SK-N-SH (cell line): ENCODE measurements at regions not wholly inside any gene's neighbourhood (a gene's known extent, or its start where the extent isn't known, plus 50 kb on each side); places are given as distances from the start of the nearest gene placed in this dataset.

ENCODE experiments used
- CTCF ChIA-PET: fragments of 300-600, 350-600 bp; formaldehyde crosslinking; extraction: SDS; loops from one replicate; lab custom pipeline; 2021; lab: Yijun Ruan, JAX
- POLR2A ChIA-PET: fragments of 350-600 bp; sonication (Branson Sonifier 250); formaldehyde crosslinking; extraction: SDS; loops from one replicate; lab custom pipeline; 2020; ENCODE audit warnings: antibody characterized with exemption, inconsistent platforms; lab: Yijun Ruan, JAX
- DNase-seq: peaks from one replicate; pipeline ENCODE4 v3.0.0; 2012
- H2AFZ ChIP-seq: fragments of 200-600 bp; sonication (generic); 2 replicates; pipeline ENCODE4 v1.8.1; 2016; ENCODE audit warnings: antibody characterized with exemption, mild to moderate bottlenecking, low read depth
- H3F3A ChIP-seq: fragments of 200-600 bp; sonication (generic); replicated peaks from 2 replicates; pipeline ENCODE3; 2016; ENCODE audit warnings: antibody characterized with exemption, mild to moderate bottlenecking; ENCODE audit not compliant: insufficient read depth
- H3K27ac ChIP-seq, 2 experiments: fragments of 200-500 bp in 1 of 2; fragments of 200-600 bp in 1 of 2; sonication (Bioruptor generic) in 1 of 2; sonication (generic), shearing (Covaris generic) in 1 of 2; 2 replicates each; pipeline versions ENCODE4 v1.5.1 to v1.6.1; 2014 to 2016; ENCODE audit warnings: low read depth in 2 of 2, inconsistent platforms in 1 of 2, low read length in 1 of 2, mild to moderate bottlenecking in 1 of 2, mixed read lengths in 1 of 2
- H3K27me3 ChIP-seq: fragments of 200-600 bp; sonication (generic), shearing (Covaris generic); 2 replicates; pipeline ENCODE4 v1.6.1; 2016; ENCODE audit warnings: mixed run types; ENCODE audit not compliant: insufficient read depth
- H3K36me3 ChIP-seq, 2 experiments: fragments of 200-500 bp in 1 of 2; fragments of 200-600 bp in 1 of 2; sonication (Bioruptor generic) in 1 of 2; sonication (generic) in 1 of 2; replicated peaks in 1 of 2; 2 replicates each; pipeline versions ENCODE3 to v1.5.1; 2014 to 2016; ENCODE audit warnings: low read length in 1 of 2, mild to moderate bottlenecking in 1 of 2; ENCODE audit not compliant: insufficient read depth in 2 of 2, control insufficient read depth in 1 of 2
- H3K4me1 ChIP-seq, 2 experiments: fragments of 200-500 bp in 1 of 2; fragments of 200-600 bp in 1 of 2; sonication (Bioruptor generic) in 1 of 2; sonication (generic), shearing (Covaris generic) in 1 of 2; 2 replicates each; pipeline versions ENCODE4 v1.5.1 to v1.6.1; 2014 to 2016; ENCODE audit warnings: low read depth in 1 of 2, low read length in 1 of 2, mixed run types in 1 of 2; ENCODE audit not compliant: insufficient read depth in 2 of 2, control insufficient read depth in 1 of 2
- H3K4me2 ChIP-seq: fragments of 200-600 bp; sonication (generic), shearing (Covaris generic); 2 replicates; pipeline ENCODE4 v1.6.1; 2017; ENCODE audit warnings: mixed run types
- H3K4me3 ChIP-seq, 2 experiments: fragments of 200-500 bp in 1 of 2; fragments of 200-600 bp in 1 of 2; sonication (Bioruptor generic) in 1 of 2; sonication (generic), shearing (Covaris generic) in 1 of 2; 2 replicates each; pipeline versions ENCODE4 v1.5.1 to v1.8.1; 2014 to 2016; ENCODE audit warnings: low read depth in 2 of 2, inconsistent platforms in 1 of 2, low read length in 1 of 2, mild to moderate bottlenecking in 1 of 2, mixed read lengths in 1 of 2, moderate library complexity in 1 of 2
- H3K79me2 ChIP-seq: fragments of 200-600 bp; sonication (generic); 2 replicates; pipeline ENCODE4 v1.8.1; 2017; ENCODE audit warnings: mild to moderate bottlenecking; ENCODE audit not compliant: insufficient read depth
- H3K9ac ChIP-seq: fragments of 200-600 bp; sonication (generic); 2 replicates; pipeline ENCODE4 v1.6.1; 2017; ENCODE audit warnings: mixed run types
- H3K9me2 ChIP-seq: fragments of 200-600 bp; sonication (generic); 2 replicates; pipeline ENCODE4 v1.6.1; 2017; ENCODE audit warnings: mixed run types
- H3K9me3 ChIP-seq: fragments of 200-600 bp; sonication (generic); 2 replicates; pipeline ENCODE4 v1.6.1; 2017; ENCODE audit warnings: mixed run types, mild to moderate bottlenecking, moderate library complexity
- H4K20me1 ChIP-seq: fragments of 200-600 bp; sonication (generic); 2 replicates; pipeline ENCODE4 v1.6.1; 2017; ENCODE audit warnings: mild to moderate bottlenecking, mixed run types; ENCODE audit not compliant: insufficient read depth
- ELF1 ChIP-seq: IDR thresholded peaks from 2 replicates; pipeline ENCODE4 v1.4.0; 2012
- EZH2phosphoT487 ChIP-seq: fragments of 200-600 bp; sonication (generic); IDR thresholded peaks from 2 replicates; pipeline ENCODE4 v1.6.1; 2017; ENCODE audit warnings: low read depth, mixed run types, mild to moderate bottlenecking, antibody characterized with exemption, moderate library complexity, borderline replicate concordance
- FOSL2 ChIP-seq: IDR thresholded peaks from 2 replicates; pipeline ENCODE4 v1.4.0; 2012; ENCODE audit warnings: low read depth, mild to moderate bottlenecking, moderate library complexity, borderline replicate concordance
- GATA2 ChIP-seq: sonication (generic); formaldehyde crosslinking; IDR thresholded peaks from 2 replicates; pipeline ENCODE4 v1.5.0; 2020; ENCODE audit warnings: mild to moderate bottlenecking, missing genetic modification reagents
- MEF2A ChIP-seq: IDR thresholded peaks from 2 replicates; pipeline ENCODE4 v1.4.0; 2012; ENCODE audit warnings: low read depth, borderline replicate concordance
- POLR2AphosphoS5 ChIP-seq: IDR thresholded peaks from 2 replicates; pipeline ENCODE4 v1.6.1; 2012; ENCODE audit warnings: low read depth, low read length
- RCOR1 ChIP-seq: fragments of 150-350 bp; IDR thresholded peaks from 2 replicates; pipeline ENCODE4 v1.6.1; 2017; ENCODE audit warnings: antibody characterized with exemption, low read length
- RFX5 ChIP-seq: IDR thresholded peaks from 2 replicates; pipeline ENCODE4 v1.6.1; 2012; ENCODE audit warnings: mild to moderate bottlenecking, improper control_type of control experiment, low read length
- RXRA ChIP-seq: IDR thresholded peaks from 2 replicates; pipeline ENCODE4 v1.4.0; 2012; ENCODE audit warnings: low read depth, mild to moderate bottlenecking, borderline replicate concordance
- SMC3 ChIP-seq: IDR thresholded peaks from 2 replicates; pipeline ENCODE4 v1.6.1; 2012; ENCODE audit warnings: low read depth, low read length, improper control_type of control experiment
- TAF1 ChIP-seq: IDR thresholded peaks from 2 replicates; pipeline ENCODE4 v1.6.1; 2012; ENCODE audit warnings: low read depth, mild to moderate bottlenecking, low read length, moderate library complexity, borderline replicate concordance
- TCF12 ChIP-seq: IDR thresholded peaks from 2 replicates; pipeline ENCODE4 v1.4.0; 2012
- TEAD4 ChIP-seq: IDR thresholded peaks from 2 replicates; pipeline ENCODE4 v1.4.0; 2012; ENCODE audit warnings: mild to moderate bottlenecking, borderline replicate concordance; ENCODE audit not compliant: insufficient read depth
- YY1 ChIP-seq: IDR thresholded peaks from 2 replicates; pipeline ENCODE4 v1.4.0; 2012; ENCODE audit warnings: low read depth, mild to moderate bottlenecking
- WGBS: methylation state at CpG from one replicate; pipeline ENCODE4 v1.1.6; 2017; ENCODE audit warnings: low lambda C conversion rate; 5-methylcytosine and 5-hydroxymethylcytosine counted together
- TF ChIP-seq, protein P1 (sequence below): IDR thresholded peaks from 2 replicates; pipeline ENCODE4 v1.6.1; 2012; ENCODE audit warnings: mild to moderate bottlenecking, low read depth, low read length, moderate library complexity
- TF ChIP-seq, protein P2 (sequence below): IDR thresholded peaks from 2 replicates; pipeline ENCODE4 v1.4.0; 2012; ENCODE audit warnings: low read depth, borderline replicate concordance
- TF ChIP-seq, protein P3 (sequence below): IDR thresholded peaks from 2 replicates; pipeline ENCODE4 v1.4.0; 2012; ENCODE audit warnings: low read depth
- TF ChIP-seq, protein P4 (sequence below): fragments of 150-350 bp; IDR thresholded peaks from 2 replicates; pipeline ENCODE4 v1.6.1; 2016; ENCODE audit warnings: mild to moderate bottlenecking, low read depth, low read length

DNA sequence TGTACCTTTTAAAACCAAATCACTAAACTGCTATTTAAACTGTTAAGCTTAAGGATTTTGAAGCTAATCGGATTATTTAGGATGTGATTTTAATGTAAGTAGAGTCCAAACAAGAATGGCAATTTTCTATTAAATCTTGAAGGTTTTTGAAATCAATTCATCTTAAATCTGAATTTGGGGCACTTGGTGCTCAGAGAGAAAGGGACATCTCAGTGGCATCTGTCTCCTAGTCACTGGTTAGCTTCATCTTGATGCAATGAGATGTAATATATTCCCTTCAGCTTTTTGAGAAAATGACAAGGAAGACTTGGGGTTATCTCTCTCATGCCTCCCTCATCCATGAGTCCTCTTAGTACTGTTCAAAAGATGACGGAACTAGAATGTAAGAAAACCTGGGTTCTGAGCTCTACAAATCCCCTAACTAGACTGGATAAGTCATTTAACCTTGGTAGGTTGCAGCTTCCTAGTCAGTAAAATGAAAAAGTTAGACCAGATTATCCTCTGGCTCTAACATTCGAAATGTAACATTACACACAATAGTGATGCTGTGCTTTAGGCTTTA is 198.5 kb upstream of the NEBL start:
- TF ChIP-seq TCF12 (no peak), FOSL2 (no peak)
- no peaks in the 10 kb centered on the region for H3K27me3 ChIP-seq
- H3K9me2 ChIP-seq, result no peaks in the 10 kb centered on the region
- no peak for DNase-seq
- H4K20me1 ChIP-seq, result no peaks in the 10 kb centered on the region
- H3K9ac ChIP-seq, result no peak overlapping the region
- H3K9me3 ChIP-seq, result no peaks in the 10 kb centered on the region
- WGBS, result 94% methylated on average over 3 of the region's 3 CpGs
- H3K36me3 ChIP-seq, result no peaks in the 10 kb centered on the region
- peaks cover 35% of the 10 kb centered on the region for H3F3A ChIP-seq
- CTCF ChIA-PET, result interaction anchor here (0.8 to 2.1 kb wide), 5 partner anchors 12 to 174 kb away, joined by 3 to 9 read pairs (median 3); no protein-coding TSS in a partner anchor
- POLR2A ChIA-PET, result no interaction called here
- no peak overlapping the region for H3K4me2 ChIP-seq
- H3K4me3 ChIP-seq, result no peak overlapping the region
- H3K79me2 ChIP-seq, result no peaks in the 10 kb centered on the region
- no peak overlapping the region for H2AFZ ChIP-seq
- peaks cover 7 to 28% of the 10 kb centered on the region in 2 experiments for H3K4me1 ChIP-seq
- H3K27ac ChIP-seq, result no peak overlapping the region

DNA sequence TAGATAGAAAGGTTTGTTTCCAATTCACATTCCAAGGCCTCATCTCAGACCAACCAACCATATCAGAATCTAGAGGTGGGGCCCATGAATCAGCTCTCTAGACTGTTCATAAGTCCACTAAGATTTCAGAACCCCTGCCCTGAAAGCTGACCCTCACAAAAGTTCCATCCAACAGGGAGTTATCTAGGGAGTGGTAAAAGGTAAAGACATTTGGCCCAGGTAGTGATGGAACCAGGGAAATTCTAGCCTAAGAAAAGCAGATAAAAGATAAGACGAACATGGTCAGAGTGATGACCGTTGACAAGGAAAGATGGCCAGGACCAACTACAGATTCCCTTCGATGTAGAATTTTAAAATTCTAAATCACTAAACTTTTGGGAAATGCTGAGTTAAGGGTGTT is 198.0 kb upstream of the NEBL start:
- H3K9me2 ChIP-seq, result no peaks in the 10 kb centered on the region
- no peak overlapping the region for H3K9ac ChIP-seq
- 95% methylated on average over 3 of the region's 3 CpGs for WGBS
- no peak overlapping the region for H3K4me2 ChIP-seq
- POLR2A ChIA-PET, result no interaction called here
- TF ChIP-seq TAF1 (no peak), MEF2A (no peak), GATA2 (CRISPR knock-in tag) (no peak), RCOR1 (no peak), FOSL2 (no peak), POLR2AphosphoS5 (no peak), ELF1 (no peak), EZH2phosphoT487 (no peak), RFX5 (no peak), TEAD4 (no peak), YY1 (no peak), SMC3 (no peak), RXRA (no peak)
- TF ChIP-seq, protein P1, sequence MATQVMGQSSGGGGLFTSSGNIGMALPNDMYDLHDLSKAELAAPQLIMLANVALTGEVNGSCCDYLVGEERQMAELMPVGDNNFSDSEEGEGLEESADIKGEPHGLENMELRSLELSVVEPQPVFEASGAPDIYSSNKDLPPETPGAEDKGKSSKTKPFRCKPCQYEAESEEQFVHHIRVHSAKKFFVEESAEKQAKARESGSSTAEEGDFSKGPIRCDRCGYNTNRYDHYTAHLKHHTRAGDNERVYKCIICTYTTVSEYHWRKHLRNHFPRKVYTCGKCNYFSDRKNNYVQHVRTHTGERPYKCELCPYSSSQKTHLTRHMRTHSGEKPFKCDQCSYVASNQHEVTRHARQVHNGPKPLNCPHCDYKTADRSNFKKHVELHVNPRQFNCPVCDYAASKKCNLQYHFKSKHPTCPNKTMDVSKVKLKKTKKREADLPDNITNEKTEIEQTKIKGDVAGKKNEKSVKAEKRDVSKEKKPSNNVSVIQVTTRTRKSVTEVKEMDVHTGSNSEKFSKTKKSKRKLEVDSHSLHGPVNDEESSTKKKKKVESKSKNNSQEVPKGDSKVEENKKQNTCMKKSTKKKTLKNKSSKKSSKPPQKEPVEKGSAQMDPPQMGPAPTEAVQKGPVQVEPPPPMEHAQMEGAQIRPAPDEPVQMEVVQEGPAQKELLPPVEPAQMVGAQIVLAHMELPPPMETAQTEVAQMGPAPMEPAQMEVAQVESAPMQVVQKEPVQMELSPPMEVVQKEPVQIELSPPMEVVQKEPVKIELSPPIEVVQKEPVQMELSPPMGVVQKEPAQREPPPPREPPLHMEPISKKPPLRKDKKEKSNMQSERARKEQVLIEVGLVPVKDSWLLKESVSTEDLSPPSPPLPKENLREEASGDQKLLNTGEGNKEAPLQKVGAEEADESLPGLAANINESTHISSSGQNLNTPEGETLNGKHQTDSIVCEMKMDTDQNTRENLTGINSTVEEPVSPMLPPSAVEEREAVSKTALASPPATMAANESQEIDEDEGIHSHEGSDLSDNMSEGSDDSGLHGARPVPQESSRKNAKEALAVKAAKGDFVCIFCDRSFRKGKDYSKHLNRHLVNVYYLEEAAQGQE, result no peak
- TF ChIP-seq, protein P2, sequence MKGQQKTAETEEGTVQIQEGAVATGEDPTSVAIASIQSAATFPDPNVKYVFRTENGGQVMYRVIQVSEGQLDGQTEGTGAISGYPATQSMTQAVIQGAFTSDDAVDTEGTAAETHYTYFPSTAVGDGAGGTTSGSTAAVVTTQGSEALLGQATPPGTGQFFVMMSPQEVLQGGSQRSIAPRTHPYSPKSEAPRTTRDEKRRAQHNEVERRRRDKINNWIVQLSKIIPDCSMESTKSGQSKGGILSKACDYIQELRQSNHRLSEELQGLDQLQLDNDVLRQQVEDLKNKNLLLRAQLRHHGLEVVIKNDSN, result no peak
- TF ChIP-seq, protein P3, sequence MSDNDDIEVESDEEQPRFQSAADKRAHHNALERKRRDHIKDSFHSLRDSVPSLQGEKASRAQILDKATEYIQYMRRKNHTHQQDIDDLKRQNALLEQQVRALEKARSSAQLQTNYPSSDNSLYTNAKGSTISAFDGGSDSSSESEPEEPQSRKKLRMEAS, result no peak
- TF ChIP-seq, protein P4, sequence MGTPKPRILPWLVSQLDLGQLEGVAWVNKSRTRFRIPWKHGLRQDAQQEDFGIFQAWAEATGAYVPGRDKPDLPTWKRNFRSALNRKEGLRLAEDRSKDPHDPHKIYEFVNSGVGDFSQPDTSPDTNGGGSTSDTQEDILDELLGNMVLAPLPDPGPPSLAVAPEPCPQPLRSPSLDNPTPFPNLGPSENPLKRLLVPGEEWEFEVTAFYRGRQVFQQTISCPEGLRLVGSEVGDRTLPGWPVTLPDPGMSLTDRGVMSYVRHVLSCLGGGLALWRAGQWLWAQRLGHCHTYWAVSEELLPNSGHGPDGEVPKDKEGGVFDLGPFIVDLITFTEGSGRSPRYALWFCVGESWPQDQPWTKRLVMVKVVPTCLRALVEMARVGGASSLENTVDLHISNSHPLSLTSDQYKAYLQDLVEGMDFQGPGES, result no peak
- H2AFZ ChIP-seq, result no peak overlapping the region
- DNase-seq, result no peak
- H3K36me3 ChIP-seq, result no peaks in the 10 kb centered on the region
- peaks cover 2 to 24% of the 10 kb centered on the region in 2 experiments for H3K4me1 ChIP-seq
- H3K4me3 ChIP-seq, result no peak overlapping the region
- H3K27me3 ChIP-seq, result no peaks in the 10 kb centered on the region
- H3F3A ChIP-seq, result peaks cover 30% of the 10 kb centered on the region
- CTCF ChIA-PET, result interaction anchor here (0.8 to 2.1 kb wide), 6 partner anchors 11 to 175 kb away, joined by 3 to 9 read pairs (median 3); no protein-coding TSS in a partner anchor
- no peaks in the 10 kb centered on the region for H3K9me3 ChIP-seq
- no peaks in the 10 kb centered on the region for H4K20me1 ChIP-seq
- no peak overlapping the region for H3K27ac ChIP-seq
- H3K79me2 ChIP-seq, result no peaks in the 10 kb centered on the region
